ENCODE measurements at regions not wholly inside any gene's neighbourhood (a gene's known extent, or its start where the extent isn't known, plus 50 kb on each side); places are given as distances from the start of the nearest gene placed in this dataset.
"Not testable (repeated sequence)": the region's sequence is repeated elsewhere in the genome, so short reads cannot be mapped to it uniquely, and the experiment has no call there.

- TF ChIP-seq CTCF (conservative IDR thresholded peaks at IDR 0.05; ENCODE audit: low read length); EZH2phosphoT487 (IDR thresholded peaks at IDR 0.05; ENCODE audit: borderline replicate concordance, low read depth, low read length): not testable (repeated sequence)
These were observed 158.6 kb upstream of the FRG2B start for GRCh38 chr10:133785178-133785577.

Data from OCI-LY7 (cell line).